GM18907 (cell line): ENCODE measurements at regions not wholly inside any gene's neighbourhood (a gene's known extent, or its start where the extent isn't known, plus 50 kb on each side); places are given as distances from the start of the nearest gene placed in this dataset.
"Not testable (repeated sequence)": the region's sequence is repeated elsewhere in the genome, so short reads cannot be mapped to it uniquely, and the experiment has no call there.

Experiments
- ATAC-seq: cut with Tn5 transposase; IDR thresholded peaks from one replicate; pipeline ENCODE4 v1.9.1; 2021; ENCODE audit warnings: mild to moderate bottlenecking, moderate library complexity; ENCODE audit not compliant: unreplicated experiment

- ATAC-seq, result no peak
Measured at GRCh38 chr10:121317374-121317773, 280.9 kb downstream of the FGFR2 start.

GRCh38 chr10:121322046-121322445, 276.2 kb downstream of the FGFR2 start:
- no peak for ATAC-seq

- ATAC-seq, result no peak
Measured at GRCh38 chr10:121322776-121323175, 275.5 kb downstream of the FGFR2 start.

GRCh38 chr10:121323443-121323842, 274.8 kb downstream of the FGFR2 start:
- ATAC-seq, result no peak

- ATAC-seq, result no peak
Measured at GRCh38 chr10:121324678-121325213, 273.5 kb downstream of the FGFR2 start.

- no peak for ATAC-seq
Measured at GRCh38 chr10:121325490-121326231, 272.6 kb downstream of the FGFR2 start.

GRCh38 chr10:121326905-121327304, 271.3 kb downstream of the FGFR2 start:
- ATAC-seq, result no peak

- no peak for ATAC-seq
Measured at GRCh38 chr10:121327727-121328126, 270.5 kb downstream of the FGFR2 start.

- ATAC-seq, result not testable (repeated sequence)
Measured at GRCh38 chr10:121329631-121330030, 268.6 kb downstream of the FGFR2 start.

GRCh38 chr10:121330563-121330962, 267.7 kb downstream of the FGFR2 start:
- ATAC-seq, result no peak

- no peak for ATAC-seq
Measured at GRCh38 chr10:121332353-121332752, 265.9 kb downstream of the FGFR2 start.

GRCh38 chr10:121332829-121333765, 265.1 kb downstream of the FGFR2 start:
- no peak for ATAC-seq

GRCh38 chr10:121335386-121335925, 262.8 kb downstream of the FGFR2 start:
- ATAC-seq, result no peak

GRCh38 chr10:121337427-121337826, 260.8 kb downstream of the FGFR2 start:
- no peak for ATAC-seq

- no peak for ATAC-seq
Measured at GRCh38 chr10:121338206-121338980, 259.9 kb downstream of the FGFR2 start.

- no peak for ATAC-seq
Measured at GRCh38 chr10:121339114-121339513, 259.1 kb downstream of the FGFR2 start.

- ATAC-seq, result no peak
Measured at GRCh38 chr10:121340271-121340831, 257.9 kb downstream of the FGFR2 start.

GRCh38 chr10:121351540-121351939, 246.7 kb downstream of the FGFR2 start:
- ATAC-seq, result no peak

GRCh38 chr10:121352231-121352855, 245.9 kb downstream of the FGFR2 start:
- ATAC-seq, result no peak

GRCh38 chr10:121355161-121355560, 243.1 kb downstream of the FGFR2 start:
- no peak for ATAC-seq
